Thoracic aorta (tissue), 2 donors: ENCODE measurements at regions not wholly inside any gene's neighbourhood (a gene's known extent, or its start where the extent isn't known, plus 50 kb on each side); places are given as distances from the start of the nearest gene placed in this dataset.

Source experiments
- ATAC-seq: fragments of 150-250 bp; one replicate; pipeline ENCODE4 v1.8.0; 2017; ENCODE audit warnings: low read depth; ENCODE audit not compliant: insufficient number of reproducible peaks, low FRiP score
- DNase-seq: peaks from one replicate; pipeline ENCODE4 v3.0.0-alpha.2; 2020; ENCODE audit warnings: low spot score
- H3K27ac ChIP-seq, 2 donors: fragments of 200-600 bp; sonication (generic); 1 replicate in 1 of 2; 2 replicates in 1 of 2; pipeline ENCODE4 v1.5.1; 2016; ENCODE audit warnings: mild to moderate bottlenecking in 2 of 2, moderate library complexity in 2 of 2
- H3K27me3 ChIP-seq: fragments of 200-600 bp; sonication (generic); replicated peaks from 2 replicates; pipeline ENCODE4 v1.6.0; 2016; ENCODE audit warnings: mild to moderate bottlenecking; ENCODE audit not compliant: insufficient read depth
- H3K36me3 ChIP-seq: fragments of 200-600 bp; sonication (generic); one replicate; pipeline ENCODE4 v1.5.1; 2016
- H3K4me1 ChIP-seq, 2 donors: fragments of 200-600 bp; sonication (generic); 1 replicate in 1 of 2; 2 replicates in 1 of 2; pipeline versions ENCODE4 v1.5.1 to v1.6.0; 2016; ENCODE audit warnings: low read depth in 2 of 2, mild to moderate bottlenecking in 1 of 2; ENCODE audit not compliant: control insufficient read depth in 1 of 2
- H3K4me3 ChIP-seq: fragments of 200-600 bp; sonication (generic); 2 replicates; pipeline ENCODE4 v1.5.1; 2016; ENCODE audit warnings: mild to moderate bottlenecking
- H3K9me3 ChIP-seq: fragments of 200-600 bp; sonication (generic); 2 replicates; pipeline ENCODE4 v1.5.1; 2016
- TF ChIP-seq, protein P1 (sequence below): fragments of 200-600 bp; sonication (generic); IDR thresholded peaks from one replicate; pipeline ENCODE4 v1.5.1; 2019; ENCODE audit warnings: antibody characterized with exemption

DNA sequence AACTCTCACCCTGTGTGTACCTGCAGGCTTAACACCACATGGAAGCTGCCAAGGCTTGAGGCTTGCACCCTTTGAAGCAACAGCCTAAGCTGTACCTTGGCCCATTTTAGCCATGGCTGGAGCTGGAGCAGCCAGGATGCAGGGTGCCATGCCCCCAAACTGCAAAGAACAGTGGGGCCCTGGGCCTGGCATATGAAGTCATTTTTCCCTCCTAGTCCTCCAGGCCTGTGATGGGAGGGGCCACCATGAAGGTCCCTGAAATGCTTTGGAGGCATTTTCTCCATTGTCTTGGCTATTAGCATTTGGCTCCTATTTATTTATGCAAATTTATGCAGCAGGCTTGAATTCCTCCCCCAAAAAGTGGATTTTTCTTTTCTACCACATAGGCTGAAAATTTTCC lies 238.4 kb downstream of the CDCA7 start:
- H3K27ac ChIP-seq: no peak overlapping the region
- no peak for ATAC-seq
- no peaks in the 10 kb centered on the region for H3K36me3 ChIP-seq
- no peaks in the 10 kb centered on the region for H3K27me3 ChIP-seq
- H3K4me3 ChIP-seq: no peak overlapping the region
- peaks cover 0 to 14% of the 10 kb centered on the region in 2 donors for H3K4me1 ChIP-seq
- H3K9me3 ChIP-seq: peaks cover 9% of the 10 kb centered on the region
- TF ChIP-seq, protein P1, sequence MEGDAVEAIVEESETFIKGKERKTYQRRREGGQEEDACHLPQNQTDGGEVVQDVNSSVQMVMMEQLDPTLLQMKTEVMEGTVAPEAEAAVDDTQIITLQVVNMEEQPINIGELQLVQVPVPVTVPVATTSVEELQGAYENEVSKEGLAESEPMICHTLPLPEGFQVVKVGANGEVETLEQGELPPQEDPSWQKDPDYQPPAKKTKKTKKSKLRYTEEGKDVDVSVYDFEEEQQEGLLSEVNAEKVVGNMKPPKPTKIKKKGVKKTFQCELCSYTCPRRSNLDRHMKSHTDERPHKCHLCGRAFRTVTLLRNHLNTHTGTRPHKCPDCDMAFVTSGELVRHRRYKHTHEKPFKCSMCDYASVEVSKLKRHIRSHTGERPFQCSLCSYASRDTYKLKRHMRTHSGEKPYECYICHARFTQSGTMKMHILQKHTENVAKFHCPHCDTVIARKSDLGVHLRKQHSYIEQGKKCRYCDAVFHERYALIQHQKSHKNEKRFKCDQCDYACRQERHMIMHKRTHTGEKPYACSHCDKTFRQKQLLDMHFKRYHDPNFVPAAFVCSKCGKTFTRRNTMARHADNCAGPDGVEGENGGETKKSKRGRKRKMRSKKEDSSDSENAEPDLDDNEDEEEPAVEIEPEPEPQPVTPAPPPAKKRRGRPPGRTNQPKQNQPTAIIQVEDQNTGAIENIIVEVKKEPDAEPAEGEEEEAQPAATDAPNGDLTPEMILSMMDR: no peak
- no peak for DNase-seq

DNA sequence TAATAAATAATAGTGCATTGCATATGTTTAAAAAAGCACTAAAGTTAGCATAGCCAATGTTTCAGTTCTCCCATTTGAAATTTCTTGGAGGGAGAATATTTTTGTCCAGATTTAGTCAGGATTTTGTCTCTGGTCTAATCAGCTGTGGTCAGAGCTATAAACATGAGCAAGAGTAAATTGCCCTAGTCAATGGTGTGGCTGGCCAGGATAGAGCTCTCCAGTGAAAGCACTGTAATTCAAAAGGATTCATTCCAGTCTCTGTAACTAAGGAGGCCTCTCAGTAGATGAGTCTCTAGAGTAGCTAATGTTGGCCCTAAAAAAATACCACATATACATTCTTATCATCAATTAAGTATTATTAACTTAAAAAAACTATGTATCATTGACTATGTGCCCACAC lies 241.6 kb downstream of the CDCA7 start:
- H3K4me1 ChIP-seq: no peaks in the 10 kb centered on the region
- H3K27ac ChIP-seq: no peak overlapping the region
- H3K9me3 ChIP-seq: peaks cover 2% of the 10 kb centered on the region
- H3K4me3 ChIP-seq: no peak overlapping the region
- no peak for ATAC-seq
- H3K27me3 ChIP-seq: no peaks in the 10 kb centered on the region
- no peak for DNase-seq
- TF ChIP-seq, protein P1: no peak
- no peaks in the 10 kb centered on the region for H3K36me3 ChIP-seq

DNA sequence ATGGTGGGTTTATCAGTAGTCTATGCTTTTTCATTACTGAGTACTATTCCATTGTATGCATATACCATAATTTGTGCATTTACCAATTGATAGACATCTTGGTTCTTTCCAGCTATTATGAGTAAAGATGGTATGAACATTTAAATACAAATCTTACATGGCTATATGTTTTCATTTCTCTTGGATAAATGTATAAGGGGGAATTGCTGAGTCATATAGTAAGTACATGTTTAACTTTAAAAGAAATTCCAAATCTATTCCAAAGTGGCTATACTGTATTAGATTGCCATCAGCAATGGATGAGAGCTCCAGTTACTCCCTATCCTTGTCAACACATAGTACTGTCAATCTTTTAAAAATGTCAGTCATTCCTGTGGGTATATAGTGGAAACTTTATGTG lies 243.9 kb downstream of the CDCA7 start:
- TF ChIP-seq, protein P1: no peak
- Histone ChIP-seq H3K27ac (no peak overlapping the region), H3K4me1 (no peaks in the 10 kb centered on the region), H3K36me3 (no peaks in the 10 kb centered on the region), H3K9me3 (no peaks in the 10 kb centered on the region), H3K27me3 (no peaks in the 10 kb centered on the region), H3K4me3 (no peak overlapping the region)
- no peak for DNase-seq
- ATAC-seq: no peak

DNA sequence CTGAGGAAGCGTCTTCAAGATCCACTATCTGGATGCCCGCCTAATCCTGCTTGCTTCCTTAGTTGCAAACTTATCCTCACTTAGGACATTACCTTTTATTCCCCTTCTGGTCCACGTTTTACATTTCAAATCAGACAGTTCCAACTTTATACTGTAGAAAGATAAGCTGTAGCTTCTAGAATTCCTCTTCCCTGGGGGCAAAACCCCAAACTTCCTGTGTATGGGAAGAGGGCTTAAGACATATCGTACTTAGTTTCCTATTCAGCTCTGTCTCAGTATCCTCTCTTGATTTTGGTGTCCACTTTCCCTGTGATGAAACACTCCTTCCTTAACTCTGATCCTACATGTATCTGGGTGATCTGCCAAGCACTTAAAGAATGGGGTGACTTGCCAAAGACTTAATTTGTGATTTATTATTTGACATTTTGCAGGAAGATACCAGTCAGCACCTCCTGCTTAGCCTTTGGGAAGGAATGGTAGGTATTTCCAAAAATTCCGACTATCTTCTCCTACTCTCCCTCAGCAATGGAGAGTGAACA lies 245.2 kb downstream of the CDCA7 start:
- no peak overlapping the region for H3K4me3 ChIP-seq
- DNase-seq: no peak
- TF ChIP-seq, protein P1: no peak
- no peaks in the 10 kb centered on the region for H3K36me3 ChIP-seq
- no peaks in the 10 kb centered on the region for H3K4me1 ChIP-seq
- no peaks in the 10 kb centered on the region for H3K27me3 ChIP-seq
- no peaks in the 10 kb centered on the region for H3K9me3 ChIP-seq
- no peak overlapping the region for H3K27ac ChIP-seq
- no peak for ATAC-seq

DNA sequence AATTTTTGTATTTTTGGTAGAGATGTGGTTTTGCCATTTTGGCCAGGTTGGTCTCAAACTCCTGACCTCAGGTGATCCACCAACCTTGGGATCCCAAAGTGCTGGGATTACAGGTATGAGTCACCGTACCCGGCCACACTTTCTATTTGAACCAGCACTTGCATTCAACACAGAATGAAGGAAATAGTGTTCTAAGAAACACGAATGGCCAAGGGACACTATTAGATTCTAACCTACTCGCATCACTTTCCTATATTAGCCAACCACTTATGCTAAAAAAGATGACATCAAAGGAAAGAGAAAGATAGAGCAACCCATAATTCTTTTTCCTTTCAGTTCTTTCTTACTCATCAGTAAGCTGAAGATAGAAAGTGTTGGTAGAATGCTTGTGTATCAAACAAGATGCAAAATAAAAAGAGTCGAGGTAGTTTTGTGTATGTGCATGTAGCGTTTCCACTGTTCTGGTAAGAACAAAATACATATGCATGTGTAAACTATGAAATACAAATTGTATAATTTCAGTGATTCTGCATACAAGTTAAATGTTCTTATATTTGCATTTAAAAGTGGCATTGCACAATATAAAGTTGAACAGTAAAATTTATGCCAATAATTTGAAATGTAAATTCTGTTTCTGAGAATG lies 247.6 kb downstream of the CDCA7 start:
- DNase-seq: no peak
- Histone ChIP-seq H3K4me3 (no peak overlapping the region), H3K9me3 (no peaks in the 10 kb centered on the region), H3K27me3 (no peaks in the 10 kb centered on the region), H3K36me3 (no peaks in the 10 kb centered on the region), H3K27ac (no peak overlapping the region), H3K4me1 (no peaks in the 10 kb centered on the region)
- TF ChIP-seq, protein P1: no peak
- no peak for ATAC-seq
